GM23248 (cell line): ENCODE measurements at regions not wholly inside any gene's neighbourhood (a gene's known extent, or its start where the extent isn't known, plus 50 kb on each side); places are given as distances from the start of the nearest gene placed in this dataset.

Experiments
- EZH2 ChIP-seq: fragments of 200-600 bp; sonication (generic); IDR thresholded peaks from 2 replicates; pipeline ENCODE4 v1.6.1; 2018; ENCODE audit warnings: antibody characterized with exemption, mild to moderate bottlenecking; ENCODE audit not compliant: insufficient read depth, poor library complexity, severe bottlenecking
- EZH2phosphoT487 ChIP-seq: fragments of 200-600 bp; sonication (generic); IDR thresholded peaks from 2 replicates; pipeline ENCODE4 v1.6.1; 2018; ENCODE audit warnings: antibody characterized with exemption, moderate library complexity, mild to moderate bottlenecking, low read depth; ENCODE audit not compliant: insufficient read depth

GRCh38 chr6:76776876-76777275, 686.4 kb downstream of the HTR1B start:
- TF ChIP-seq EZH2 = no peak
- TF ChIP-seq EZH2phosphoT487 = no peak
